HEK293T (cell line): ENCODE measurements at regions not wholly inside any gene's neighbourhood (a gene's known extent, or its start where the extent isn't known, plus 50 kb on each side); places are given as distances from the start of the nearest gene placed in this dataset.
"Not testable (repeated sequence)": the region's sequence is repeated elsewhere in the genome, so short reads cannot be mapped to it uniquely, and the experiment has no call there.

Experiments
- CTCF ChIA-PET: fragments of 350-600 bp; formaldehyde crosslinking; extraction: SDS; loops from one replicate; lab custom pipeline; 2021; ENCODE audit warnings: antibody characterized with exemption, inconsistent platforms; lab: Yijun Ruan, JAX
- POLR2A ChIA-PET: fragments of 350-600 bp; formaldehyde crosslinking; extraction: SDS; loops from one replicate; lab custom pipeline; 2020; ENCODE audit warnings: antibody characterized with exemption, inconsistent platforms; lab: Yijun Ruan, JAX
- DNase-seq: peaks from one replicate; pipeline ENCODE4 v3.0.0; 2012; ENCODE audit warnings: mixed read lengths; ENCODE audit errors: extremely low spot score

GRCh38 chr1:120599511-120599910 is 124.2 kb upstream of the NBPF26 start:
- POLR2A ChIA-PET, CTCF ChIA-PET, DNase-seq: not testable (repeated sequence)

GRCh38 chr1:120600442-120601041 is 123.2 kb upstream of the NBPF26 start:
- DNase-seq, POLR2A ChIA-PET, CTCF ChIA-PET: not testable (repeated sequence)

- CTCF ChIA-PET, DNase-seq, POLR2A ChIA-PET: not testable (repeated sequence)
These were observed 115.9 kb upstream of the NBPF26 start for GRCh38 chr1:120607882-120608281.

GRCh38 chr1:120608314-120609014 is 115.3 kb upstream of the NBPF26 start:
- DNase-seq, POLR2A ChIA-PET, CTCF ChIA-PET: not testable (repeated sequence)

- POLR2A ChIA-PET, CTCF ChIA-PET, DNase-seq: not testable (repeated sequence)
These were observed 114.7 kb upstream of the NBPF26 start for GRCh38 chr1:120609015-120609573.

GRCh38 chr1:120609834-120610233 is 113.9 kb upstream of the NBPF26 start:
- CTCF ChIA-PET, POLR2A ChIA-PET, DNase-seq: not testable (repeated sequence)

- CTCF ChIA-PET, POLR2A ChIA-PET, DNase-seq: not testable (repeated sequence)
These were observed 108.7 kb upstream of the NBPF26 start for GRCh38 chr1:120614931-120615639.

- CTCF ChIA-PET, POLR2A ChIA-PET, DNase-seq: not testable (repeated sequence)
These were observed 106.3 kb upstream of the NBPF26 start for GRCh38 chr1:120617493-120617892.

GRCh38 chr1:120619867-120620692 is 103.7 kb upstream of the NBPF26 start:
- POLR2A ChIA-PET, CTCF ChIA-PET: not testable (repeated sequence)

GRCh38 chr1:120620693-120620969 is 103.1 kb upstream of the NBPF26 start:
- POLR2A ChIA-PET, DNase-seq, CTCF ChIA-PET: not testable (repeated sequence)

More at GRCh38 chr1:120619867-120620692, 103.7 kb upstream of the NBPF26 start:
- not testable (repeated sequence) for DNase-seq

- POLR2A ChIA-PET, CTCF ChIA-PET, DNase-seq: not testable (repeated sequence)
These were observed 102.5 kb upstream of the NBPF26 start for GRCh38 chr1:120621278-120621677.

- POLR2A ChIA-PET, CTCF ChIA-PET, DNase-seq: not testable (repeated sequence)
These were observed 100.2 kb upstream of the NBPF26 start for GRCh38 chr1:120623539-120623938.

- POLR2A ChIA-PET, CTCF ChIA-PET, DNase-seq: not testable (repeated sequence)
These were observed 99.1 kb upstream of the NBPF26 start for GRCh38 chr1:120624565-120625064.

- DNase-seq, CTCF ChIA-PET, POLR2A ChIA-PET: not testable (repeated sequence)
These were observed 93.8 kb upstream of the NBPF26 start for GRCh38 chr1:120629832-120630455.

- POLR2A ChIA-PET, CTCF ChIA-PET, DNase-seq: not testable (repeated sequence)
These were observed 88.6 kb upstream of the NBPF26 start for GRCh38 chr1:120634816-120635806.

- DNase-seq, CTCF ChIA-PET, POLR2A ChIA-PET: not testable (repeated sequence)
These were observed 83.3 kb upstream of the NBPF26 start for GRCh38 chr1:120640261-120641013.
